RCC 7860 (cell line): ENCODE measurements at regions not wholly inside any gene's neighbourhood (a gene's known extent, or its start where the extent isn't known, plus 50 kb on each side); places are given as distances from the start of the nearest gene placed in this dataset.
"Not testable (repeated sequence)": the region's sequence is repeated elsewhere in the genome, so short reads cannot be mapped to it uniquely, and the experiment has no call there.

ENCODE experiments used
- DNase-seq: peaks from one replicate; pipeline ENCODE4 v3.0.0-alpha.2; 2015; ENCODE audit warnings: low spot score
- FAIRE-seq: peaks from 2 replicates; lab custom pipeline; 2012; peaks lifted over from hg19 to GRCh38; lab: Jason Lieb, UNC

GRCh38 chr5:12675959-12676358 lies 771.7 kb upstream of the CTNND2 start:
- no peak for FAIRE-seq
- DNase-seq: no peak

GRCh38 chr5:12672141-12672540 lies 767.9 kb upstream of the CTNND2 start:
- DNase-seq: no peak
- no peak for FAIRE-seq

GRCh38 chr5:12669326-12669725 lies 765.1 kb upstream of the CTNND2 start:
- no peak for DNase-seq

GRCh38 chr5:12668564-12668963 lies 764.3 kb upstream of the CTNND2 start:
- no peak for DNase-seq
- no peak for FAIRE-seq

More at GRCh38 chr5:12669326-12669725, 765.1 kb upstream of the CTNND2 start:
- no peak for FAIRE-seq

- not testable (repeated sequence) for FAIRE-seq, DNase-seq
Measured at GRCh38 chr5:12667818-12668217, 763.6 kb upstream of the CTNND2 start.

- DNase-seq, FAIRE-seq: not testable (repeated sequence)
Measured at GRCh38 chr5:12665772-12666171, 761.5 kb upstream of the CTNND2 start.

- DNase-seq: no peak
- FAIRE-seq: no peak
Measured at GRCh38 chr5:12662545-12663314, 758.5 kb upstream of the CTNND2 start.

- no peak for DNase-seq
- no peak for FAIRE-seq
Measured at GRCh38 chr5:12661617-12662370, 757.5 kb upstream of the CTNND2 start.

- FAIRE-seq, DNase-seq: not testable (repeated sequence)
Measured at GRCh38 chr5:12660279-12661107, 756.2 kb upstream of the CTNND2 start.

GRCh38 chr5:12659686-12660085 lies 755.4 kb upstream of the CTNND2 start:
- no peak for DNase-seq

GRCh38 chr5:12658871-12659446 lies 754.7 kb upstream of the CTNND2 start:
- FAIRE-seq (no peak), DNase-seq (no peak)

More at GRCh38 chr5:12659686-12660085, 755.4 kb upstream of the CTNND2 start:
- no peak for FAIRE-seq

- not testable (repeated sequence) for FAIRE-seq, DNase-seq
Measured at GRCh38 chr5:12657914-12658474, 753.7 kb upstream of the CTNND2 start.

- DNase-seq (no peak), FAIRE-seq (no peak)
Measured at GRCh38 chr5:12655675-12656074, 751.4 kb upstream of the CTNND2 start.

GRCh38 chr5:12652201-12652600 lies 748.0 kb upstream of the CTNND2 start:
- FAIRE-seq (no peak), DNase-seq (no peak)

- DNase-seq (no peak), FAIRE-seq (no peak)
Measured at GRCh38 chr5:12648558-12648957, 744.3 kb upstream of the CTNND2 start.

- DNase-seq: no peak
- FAIRE-seq: no peak
Measured at GRCh38 chr5:12647613-12648012, 743.4 kb upstream of the CTNND2 start.

- DNase-seq: no peak
- no peak for FAIRE-seq
Measured at GRCh38 chr5:12645582-12645981, 741.3 kb upstream of the CTNND2 start.

GRCh38 chr5:12636209-12636608 lies 732.0 kb upstream of the CTNND2 start:
- FAIRE-seq: no peak

GRCh38 chr5:12626556-12626955 lies 722.3 kb upstream of the CTNND2 start:
- FAIRE-seq (no peak), DNase-seq (no peak)

More at GRCh38 chr5:12636209-12636608, 732.0 kb upstream of the CTNND2 start:
- no peak for DNase-seq

- FAIRE-seq: no peak
- no peak for DNase-seq
Measured at GRCh38 chr5:12625667-12626263, 721.5 kb upstream of the CTNND2 start.
